IMR-90 (cell line): ENCODE measurements at regions not wholly inside any gene's neighbourhood (a gene's known extent, or its start where the extent isn't known, plus 50 kb on each side); places are given as distances from the start of the nearest gene placed in this dataset.

Experiments used
- ATAC-seq: fragments of 200-7000 bp; cut with Tn5 transposase; 2 replicates; pipeline ENCODE4 v1.9.1; 2020; ENCODE audit warnings: low read depth, mild to moderate bottlenecking, moderate library complexity
- BruUV-seq: library from RNA; stranded (reverse); fragments of 400-500 nt; replicated peaks from 2 replicates; lab custom pipeline; 2021; lab: Mats Ljungman, UMichigan
- CTCF ChIA-PET: fragments of 300-600 bp; formaldehyde crosslinking; extraction: SDS; loops from one replicate; lab custom pipeline; 2021; ENCODE audit warnings: antibody characterized with exemption; lab: Yijun Ruan, JAX
- POLR2A ChIA-PET: fragments of 300-600 bp; sonication (Branson Sonifier 250); formaldehyde crosslinking; loops from one replicate; lab custom pipeline; 2022; ENCODE audit warnings: antibody characterized with exemption; ENCODE audit not compliant: unreplicated experiment; lab: Charles Lee
- DNase-seq: peaks from one replicate; pipeline ENCODE4 v3.0.0; 2013
- H2AFZ ChIP-seq: replicated peaks from 2 replicates; pipeline ENCODE3; 2013; ENCODE audit warnings: low read length, mild to moderate bottlenecking; ENCODE audit not compliant: poor library complexity
- H2AK5ac ChIP-seq: 2 replicates; pipeline ENCODE4 v1.6.1; 2013; ENCODE audit warnings: low read depth, low read length, inconsistent platforms
- H2AK9ac ChIP-seq: replicated peaks from 2 replicates; pipeline ENCODE3; 2013; ENCODE audit warnings: mild to moderate bottlenecking, low read depth, low read length, moderate library complexity; ENCODE audit not compliant: poor library complexity
- H2BK120ac ChIP-seq: 2 replicates; pipeline ENCODE4 v1.6.1; 2013; ENCODE audit warnings: low read depth, low read length, inconsistent platforms
- H2BK15ac ChIP-seq: 3 replicates; pipeline ENCODE4 v1.6.1; 2013; ENCODE audit warnings: low read depth, low read length, inconsistent platforms
- H2BK20ac ChIP-seq: 2 replicates; pipeline ENCODE4 v1.6.1; 2013; ENCODE audit warnings: low read depth, mild to moderate bottlenecking, inconsistent platforms, low read length, moderate library complexity
- H2BK5ac ChIP-seq: 2 replicates; pipeline ENCODE4 v1.6.1; 2013; ENCODE audit warnings: mild to moderate bottlenecking, low read depth, low read length, inconsistent platforms; ENCODE audit not compliant: poor library complexity, severe bottlenecking
- H3K14ac ChIP-seq: replicated peaks from 2 replicates; pipeline ENCODE4 v1.6.1; 2013; ENCODE audit warnings: low read depth, low read length, inconsistent platforms
- H3K18ac ChIP-seq: 2 replicates; pipeline ENCODE4 v1.6.1; 2013; ENCODE audit warnings: low read depth, low read length, control low read depth
- H3K23ac ChIP-seq: 2 replicates; pipeline ENCODE4 v1.6.1; 2013; ENCODE audit warnings: low read depth, low read length, inconsistent platforms
- H3K27ac ChIP-seq: 2 replicates; pipeline ENCODE4 v1.5.1; 2013; ENCODE audit warnings: mild to moderate bottlenecking, control low read depth, low read length; ENCODE audit not compliant: insufficient read depth
- H3K27me3 ChIP-seq: 2 replicates; pipeline ENCODE4 v1.6.1; 2013; ENCODE audit warnings: low read length; ENCODE audit not compliant: control insufficient read depth, insufficient read depth
- H3K36me3 ChIP-seq: 2 replicates; pipeline ENCODE4 v1.6.1; 2013; ENCODE audit warnings: low read length, mixed read lengths; ENCODE audit not compliant: control insufficient read depth, insufficient read depth
- H3K4ac ChIP-seq: 2 replicates; pipeline ENCODE4 v1.6.1; 2013; ENCODE audit warnings: low read depth, low read length, inconsistent platforms
- H3K4me1 ChIP-seq: 2 replicates; pipeline ENCODE4 v1.6.1; 2013; ENCODE audit warnings: low read length, mixed read lengths; ENCODE audit not compliant: control insufficient read depth, insufficient read depth
- H3K4me2 ChIP-seq: 2 replicates; pipeline ENCODE4 v1.6.1; 2013; ENCODE audit warnings: low read depth, mild to moderate bottlenecking, control low read depth, low read length, moderate library complexity
- H3K4me3 ChIP-seq: 2 replicates; pipeline ENCODE4 v1.5.1; 2013; ENCODE audit warnings: low read depth, mild to moderate bottlenecking, control low read depth, low read length, moderate library complexity; ENCODE audit not compliant: insufficient read depth
- H3K56ac ChIP-seq: 2 replicates; pipeline ENCODE4 v1.6.1; 2013; ENCODE audit warnings: low read length, inconsistent platforms; ENCODE audit not compliant: insufficient read depth; ENCODE audit errors: extremely low read depth
- H3K79me1 ChIP-seq, 2 experiments: 2 replicates each; pipeline ENCODE4 v1.6.1; 2013; ENCODE audit warnings: low read length in 2 of 2, inconsistent platforms in 1 of 2, low read depth in 1 of 2
- H3K9ac ChIP-seq: 2 replicates; pipeline ENCODE4 v1.6.1; 2013; ENCODE audit warnings: low read depth, low read length, control low read depth
- H3K9me1 ChIP-seq: 2 replicates; pipeline ENCODE4 v1.6.1; 2013; ENCODE audit warnings: low read length, inconsistent platforms; ENCODE audit not compliant: insufficient read depth
- H3K9me3 ChIP-seq: 2 replicates; pipeline ENCODE4 v1.6.1; 2013; ENCODE audit warnings: low read length; ENCODE audit not compliant: control insufficient read depth, insufficient read depth
- H4K20me1 ChIP-seq: 2 replicates; pipeline ENCODE4 v1.6.1; 2013; ENCODE audit warnings: low read length, inconsistent platforms; ENCODE audit not compliant: insufficient read depth
- H4K5ac ChIP-seq: 2 replicates; pipeline ENCODE4 v1.6.1; 2013; ENCODE audit warnings: mild to moderate bottlenecking, low read depth, low read length, control low read depth
- H4K8ac ChIP-seq, 2 experiments: 2 replicates each; pipeline ENCODE4 v1.6.1; 2013; ENCODE audit warnings: low read depth in 2 of 2, low read length in 2 of 2, control low read depth in 1 of 2, inconsistent platforms in 1 of 2
- H4K91ac ChIP-seq: 2 replicates; pipeline ENCODE4 v1.6.1; 2013; ENCODE audit warnings: low read depth, low read length, inconsistent platforms; ENCODE audit not compliant: insufficient read depth
- BHLHE40 ChIP-seq: fragments of 150-350 bp; IDR thresholded peaks from 2 replicates; pipeline ENCODE4 v1.6.1; 2016; ENCODE audit warnings: mild to moderate bottlenecking, low read depth, low read length
- CEBPB ChIP-seq: IDR thresholded peaks from 2 replicates; pipeline ENCODE4 v1.6.1; 2012; ENCODE audit warnings: low read depth, low read length, improper control_type of control experiment
- CHD1 ChIP-seq: IDR thresholded peaks from 2 replicates; pipeline ENCODE4 v1.6.1; 2012; ENCODE audit warnings: low read depth, low read length, improper control_type of control experiment
- FOS ChIP-seq: fragments of 150-350 bp; IDR thresholded peaks from 2 replicates; pipeline ENCODE4 v1.6.1; 2016; ENCODE audit warnings: low read depth, low read length
- MAFK ChIP-seq: IDR thresholded peaks from 2 replicates; pipeline ENCODE4 v1.6.1; 2012; ENCODE audit warnings: low read depth, low read length, improper control_type of control experiment
- MAZ ChIP-seq: IDR thresholded peaks from 2 replicates; pipeline ENCODE4 v1.6.1; 2012; ENCODE audit warnings: low read depth, mild to moderate bottlenecking, low read length, improper control_type of control experiment, moderate library complexity, borderline replicate concordance
- MXI1 ChIP-seq: IDR thresholded peaks from 2 replicates; pipeline ENCODE4 v1.6.1; 2012; ENCODE audit warnings: low read depth, mild to moderate bottlenecking, low read length, moderate library complexity, borderline replicate concordance
- NFE2L2 ChIP-seq: fragments of 150-350 bp; IDR thresholded peaks from 2 replicates; pipeline ENCODE4 v1.6.1; 2016; ENCODE audit warnings: low read depth, mild to moderate bottlenecking, low read length
- POLR2A ChIP-seq: IDR thresholded peaks from 2 replicates; pipeline ENCODE4 v1.6.1; 2012; ENCODE audit warnings: mild to moderate bottlenecking, low read depth, low read length
- RAD21 ChIP-seq: IDR thresholded peaks from 2 replicates; pipeline ENCODE4 v1.6.1; 2012; ENCODE audit warnings: low read length, improper control_type of control experiment
- RCOR1 ChIP-seq: IDR thresholded peaks from 2 replicates; pipeline ENCODE4 v1.6.1; 2012; ENCODE audit warnings: mild to moderate bottlenecking, low read length, improper control_type of control experiment; ENCODE audit not compliant: insufficient replicate concordance
- RFX5 ChIP-seq: IDR thresholded peaks from 2 replicates; pipeline ENCODE4 v1.8.0; 2012; ENCODE audit warnings: low read depth, mild to moderate bottlenecking, low read length, moderate library complexity
- SMC3 ChIP-seq: fragments of 150-350 bp; IDR thresholded peaks from 2 replicates; pipeline ENCODE4 v1.6.1; 2016; ENCODE audit warnings: low read depth, mild to moderate bottlenecking, antibody characterized with exemption, low read length, moderate library complexity
- WGBS, 2 experiments: methylation state at CpG; one replicate each; pipeline versions ENCODE4 v1.1.5 to v1.1.7; 2013; ENCODE audit warnings: missing lambda C conversion rate in 2 of 2; ENCODE audit not compliant: insufficient read length in 1 of 2; ENCODE audit errors: extremely low coverage in 2 of 2; 5-methylcytosine and 5-hydroxymethylcytosine counted together
- dilution Hi-C: fragments of 300-500 bp; cut with HindIII; formaldehyde crosslinking; loops from one replicate; pipeline ENCODE4 v1.14.3; 2018; ENCODE audit warnings: low sequenced_read_pairs; ENCODE audit not compliant: unreplicated experiment
- in situ Hi-C: fragments of 300-500 bp; cut with MboI; formaldehyde crosslinking; loops from 3 replicates; pipeline ENCODE4 v1.14.3; 2019; ENCODE audit warnings: low sequenced_read_pairs, inconsistent platforms, mixed read lengths
- intact Hi-C: fragments of 100-400 bp; cut with micrococcal nuclease; formaldehyde crosslinking; loops from 2 replicates; pipeline ENCODE4 v1.10.0; 2022
- TF ChIP-seq, protein P1 (sequence below): conservative IDR thresholded peaks from 2 replicates; pipeline ENCODE4 v1.5.1; 2012; ENCODE audit warnings: mild to moderate bottlenecking, low read depth, low read length, improper control_type of control experiment
- TF ChIP-seq, protein P2 (sequence below): fragments of 150-350 bp; IDR thresholded peaks from 2 replicates; pipeline ENCODE4 v1.6.1; 2016; ENCODE audit warnings: low read depth, mild to moderate bottlenecking, low read length, moderate library complexity, borderline replicate concordance
- TF ChIP-seq, protein P3 (sequence below): fragments of 150-350 bp; IDR thresholded peaks from 2 replicates; pipeline ENCODE4 v1.6.1; 2017; ENCODE audit warnings: mild to moderate bottlenecking, antibody characterized with exemption, low read length, low read depth

DNA sequence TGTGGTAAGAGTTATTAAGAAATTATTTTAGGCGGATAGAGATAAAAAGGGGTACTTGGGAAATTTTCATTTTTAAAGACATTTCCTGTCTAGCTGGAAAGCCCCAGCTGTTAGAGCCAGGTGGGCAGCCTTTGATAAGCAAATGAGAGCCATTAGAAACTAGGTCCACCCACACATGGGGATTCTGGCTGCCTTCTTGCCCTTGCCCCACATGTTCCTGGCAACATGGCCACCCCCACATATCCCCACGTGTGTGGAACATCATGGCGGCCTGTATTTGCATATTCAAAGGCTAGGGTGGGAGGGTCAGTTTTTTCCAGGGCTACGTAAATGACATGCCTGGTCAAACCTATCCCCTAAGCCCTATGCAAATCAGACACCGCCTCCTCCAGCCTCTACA is 1382.1 kb downstream of the AACS start:
- in situ Hi-C loops, result no loop called here
- WGBS, 2 experiments, result 100% methylated on average over 1 of the region's 5 CpGs; no CpG with 5 or more reads in 1 of the 2 experiments
- H4K91ac ChIP-seq, result no peak overlapping the region
- DNase-seq (no peak), ATAC-seq (no peak)
- H3K9ac ChIP-seq, result no peak overlapping the region
- peaks cover 14% of the 10 kb centered on the region for H3K9me3 ChIP-seq
- H2AK9ac ChIP-seq, result no peak overlapping the region
- BruUV-seq, result no TSS peak
- H4K20me1 ChIP-seq, result no peaks in the 10 kb centered on the region
- no peak overlapping the region for H3K23ac ChIP-seq
- no peak overlapping the region for H3K18ac ChIP-seq
- no peak overlapping the region for H2BK20ac ChIP-seq
- H3K9me1 ChIP-seq, result no peaks in the 10 kb centered on the region
- H3K4me3 ChIP-seq, result no peak overlapping the region
- H3K4ac ChIP-seq, result no peak overlapping the region
- H3K36me3 ChIP-seq, result no peaks in the 10 kb centered on the region
- H3K4me2 ChIP-seq, result no peak overlapping the region
- CTCF ChIA-PET, result no interaction called here
- no peak overlapping the region for H4K5ac ChIP-seq
- no peak overlapping the region for H3K14ac ChIP-seq
- no peaks in the 10 kb centered on the region for H3K4me1 ChIP-seq
- no peak overlapping the region for H3K27ac ChIP-seq
- TF ChIP-seq, protein P1, sequence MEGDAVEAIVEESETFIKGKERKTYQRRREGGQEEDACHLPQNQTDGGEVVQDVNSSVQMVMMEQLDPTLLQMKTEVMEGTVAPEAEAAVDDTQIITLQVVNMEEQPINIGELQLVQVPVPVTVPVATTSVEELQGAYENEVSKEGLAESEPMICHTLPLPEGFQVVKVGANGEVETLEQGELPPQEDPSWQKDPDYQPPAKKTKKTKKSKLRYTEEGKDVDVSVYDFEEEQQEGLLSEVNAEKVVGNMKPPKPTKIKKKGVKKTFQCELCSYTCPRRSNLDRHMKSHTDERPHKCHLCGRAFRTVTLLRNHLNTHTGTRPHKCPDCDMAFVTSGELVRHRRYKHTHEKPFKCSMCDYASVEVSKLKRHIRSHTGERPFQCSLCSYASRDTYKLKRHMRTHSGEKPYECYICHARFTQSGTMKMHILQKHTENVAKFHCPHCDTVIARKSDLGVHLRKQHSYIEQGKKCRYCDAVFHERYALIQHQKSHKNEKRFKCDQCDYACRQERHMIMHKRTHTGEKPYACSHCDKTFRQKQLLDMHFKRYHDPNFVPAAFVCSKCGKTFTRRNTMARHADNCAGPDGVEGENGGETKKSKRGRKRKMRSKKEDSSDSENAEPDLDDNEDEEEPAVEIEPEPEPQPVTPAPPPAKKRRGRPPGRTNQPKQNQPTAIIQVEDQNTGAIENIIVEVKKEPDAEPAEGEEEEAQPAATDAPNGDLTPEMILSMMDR, result no peak
- TF ChIP-seq, protein P2, sequence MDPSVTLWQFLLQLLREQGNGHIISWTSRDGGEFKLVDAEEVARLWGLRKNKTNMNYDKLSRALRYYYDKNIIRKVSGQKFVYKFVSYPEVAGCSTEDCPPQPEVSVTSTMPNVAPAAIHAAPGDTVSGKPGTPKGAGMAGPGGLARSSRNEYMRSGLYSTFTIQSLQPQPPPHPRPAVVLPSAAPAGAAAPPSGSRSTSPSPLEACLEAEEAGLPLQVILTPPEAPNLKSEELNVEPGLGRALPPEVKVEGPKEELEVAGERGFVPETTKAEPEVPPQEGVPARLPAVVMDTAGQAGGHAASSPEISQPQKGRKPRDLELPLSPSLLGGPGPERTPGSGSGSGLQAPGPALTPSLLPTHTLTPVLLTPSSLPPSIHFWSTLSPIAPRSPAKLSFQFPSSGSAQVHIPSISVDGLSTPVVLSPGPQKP, result no peak
- TF ChIP-seq SMC3 (no peak), RFX5 (no peak), NFE2L2 (no peak), BHLHE40 (no peak), FOS (no peak), POLR2A (no peak), RAD21 (no peak), RCOR1 (no peak), CHD1 (no peak), MAFK (no peak), CEBPB (no peak), MXI1 (no peak), MAZ (no peak)
- TF ChIP-seq, protein P3, sequence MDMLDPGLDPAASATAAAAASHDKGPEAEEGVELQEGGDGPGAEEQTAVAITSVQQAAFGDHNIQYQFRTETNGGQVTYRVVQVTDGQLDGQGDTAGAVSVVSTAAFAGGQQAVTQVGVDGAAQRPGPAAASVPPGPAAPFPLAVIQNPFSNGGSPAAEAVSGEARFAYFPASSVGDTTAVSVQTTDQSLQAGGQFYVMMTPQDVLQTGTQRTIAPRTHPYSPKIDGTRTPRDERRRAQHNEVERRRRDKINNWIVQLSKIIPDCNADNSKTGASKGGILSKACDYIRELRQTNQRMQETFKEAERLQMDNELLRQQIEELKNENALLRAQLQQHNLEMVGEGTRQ, result no peak
- no peak overlapping the region for H3K56ac ChIP-seq
- H3K27me3 ChIP-seq, result no peaks in the 10 kb centered on the region
- H2BK120ac ChIP-seq, result no peak overlapping the region
- dilution Hi-C loops, result no loop called here
- intact Hi-C loops, result no loop called here
- POLR2A ChIA-PET, result no interaction called here
- H2AK5ac ChIP-seq, result no peak overlapping the region
- H3K79me1 ChIP-seq, result no peaks in the 10 kb centered on the region
- no peak overlapping the region for H4K8ac ChIP-seq
- no peak overlapping the region for H2BK5ac ChIP-seq
- H2AFZ ChIP-seq, result no peak overlapping the region
- H2BK15ac ChIP-seq, result no peak overlapping the region
